DND-41 (cell line): ENCODE measurements at regions not wholly inside any gene's neighbourhood (a gene's known extent, or its start where the extent isn't known, plus 50 kb on each side); places are given as distances from the start of the nearest gene placed in this dataset.

Experiments used
- EZH2 ChIP-seq: IDR thresholded peaks from 3 replicates; pipeline ENCODE4 v1.6.1; 2012; ENCODE audit warnings: borderline replicate concordance, low read depth, mild to moderate bottlenecking, moderate library complexity, low read length, inconsistent platforms; ENCODE audit not compliant: severe bottlenecking
- TF ChIP-seq, protein P1 (sequence below): IDR thresholded peaks from 2 replicates; pipeline ENCODE4 v1.5.1; 2012; ENCODE audit warnings: borderline replicate concordance, low read length, moderate library complexity, mild to moderate bottlenecking; ENCODE audit not compliant: poor library complexity, severe bottlenecking; ENCODE audit errors: extremely low read depth

DNA sequence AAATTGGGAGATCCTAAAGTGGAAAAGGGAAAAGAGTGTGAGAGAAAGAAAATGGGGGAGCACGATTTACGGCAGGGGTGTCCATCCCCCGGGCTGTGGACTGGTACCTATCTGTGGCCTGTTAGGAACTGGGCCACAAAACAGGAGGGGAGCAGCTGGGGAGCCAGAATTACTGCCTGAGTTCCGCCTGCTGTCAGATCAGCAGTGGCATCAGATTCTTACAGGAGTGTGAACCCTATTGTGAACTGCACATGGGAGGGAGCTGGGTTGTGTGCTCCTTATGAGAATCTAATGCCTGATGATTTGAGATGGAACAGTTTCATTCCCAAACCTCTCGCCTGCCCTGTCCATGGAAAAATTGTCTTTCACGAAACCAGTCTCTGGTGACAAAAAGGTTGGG lies 108.3 kb upstream of the ADAMTSL1 start:
- TF ChIP-seq, protein P1, sequence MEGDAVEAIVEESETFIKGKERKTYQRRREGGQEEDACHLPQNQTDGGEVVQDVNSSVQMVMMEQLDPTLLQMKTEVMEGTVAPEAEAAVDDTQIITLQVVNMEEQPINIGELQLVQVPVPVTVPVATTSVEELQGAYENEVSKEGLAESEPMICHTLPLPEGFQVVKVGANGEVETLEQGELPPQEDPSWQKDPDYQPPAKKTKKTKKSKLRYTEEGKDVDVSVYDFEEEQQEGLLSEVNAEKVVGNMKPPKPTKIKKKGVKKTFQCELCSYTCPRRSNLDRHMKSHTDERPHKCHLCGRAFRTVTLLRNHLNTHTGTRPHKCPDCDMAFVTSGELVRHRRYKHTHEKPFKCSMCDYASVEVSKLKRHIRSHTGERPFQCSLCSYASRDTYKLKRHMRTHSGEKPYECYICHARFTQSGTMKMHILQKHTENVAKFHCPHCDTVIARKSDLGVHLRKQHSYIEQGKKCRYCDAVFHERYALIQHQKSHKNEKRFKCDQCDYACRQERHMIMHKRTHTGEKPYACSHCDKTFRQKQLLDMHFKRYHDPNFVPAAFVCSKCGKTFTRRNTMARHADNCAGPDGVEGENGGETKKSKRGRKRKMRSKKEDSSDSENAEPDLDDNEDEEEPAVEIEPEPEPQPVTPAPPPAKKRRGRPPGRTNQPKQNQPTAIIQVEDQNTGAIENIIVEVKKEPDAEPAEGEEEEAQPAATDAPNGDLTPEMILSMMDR = no peak
- no peak for TF ChIP-seq EZH2
